ENCODE measurements at regions not wholly inside any gene's neighbourhood (a gene's known extent, or its start where the extent isn't known, plus 50 kb on each side); places are given as distances from the start of the nearest gene placed in this dataset.
"Not testable (repeated sequence)": the region's sequence is repeated elsewhere in the genome, so short reads cannot be mapped to it uniquely, and the experiment has no call there.

- intact Hi-C loops (cut with DNase I): not testable (repeated sequence)
These were observed 197.6 kb downstream of the TP53TG3 start for GRCh38 chr16:32478406-32478805.

GRCh38 chr16:32477551-32477950 lies 198.4 kb downstream of the TP53TG3 start:
- intact Hi-C loops (cut with DNase I); DNase-seq (ENCODE audit: low spot score): not testable (repeated sequence)

More at GRCh38 chr16:32478406-32478805, 197.6 kb downstream of the TP53TG3 start:
- DNase-seq (ENCODE audit: low spot score): peak; percentile 35

GRCh38 chr16:32474365-32474764 lies 201.6 kb downstream of the TP53TG3 start:
- DNase-seq (ENCODE audit: low spot score): peak; percentile 80
- intact Hi-C loops (cut with DNase I): not testable (repeated sequence)

- intact Hi-C loops (cut with DNase I): not testable (repeated sequence)
- peak; percentile 57 for DNase-seq (ENCODE audit: low spot score)
These were observed 208.6 kb downstream of the TP53TG3D start for GRCh38 chr16:32461666-32462065.

DNA sequence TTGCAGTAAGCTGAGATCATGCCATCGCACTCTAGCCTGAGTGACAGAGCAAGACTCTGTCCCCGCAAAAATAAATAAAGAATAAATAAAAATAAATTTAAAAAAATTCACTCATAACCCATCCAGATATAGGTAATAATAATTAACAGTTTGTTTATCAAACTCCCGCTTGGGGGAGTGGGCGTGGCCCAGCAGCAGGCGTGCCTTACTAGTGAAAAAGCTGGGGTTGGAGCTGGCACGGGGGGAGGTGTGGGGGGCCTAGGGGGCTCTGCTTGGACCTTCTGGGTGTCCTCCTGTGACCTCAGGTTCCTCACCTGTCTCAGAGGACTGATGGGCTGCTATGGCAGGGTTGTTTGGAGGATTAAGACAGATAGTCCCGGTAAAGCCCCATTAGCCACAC lies 207.9 kb downstream of the TP53TG3D start:
- DNase-seq (ENCODE audit: low spot score); intact Hi-C loops (cut with DNase I): not testable (repeated sequence)
